GM23248 (cell line): ENCODE measurements at regions not wholly inside any gene's neighbourhood (a gene's known extent, or its start where the extent isn't known, plus 50 kb on each side); places are given as distances from the start of the nearest gene placed in this dataset.

Experiments
- EZH2 ChIP-seq: fragments of 200-600 bp; sonication (generic); IDR thresholded peaks from 2 replicates; pipeline ENCODE4 v1.6.1; 2018; ENCODE audit warnings: antibody characterized with exemption, mild to moderate bottlenecking; ENCODE audit not compliant: insufficient read depth, poor library complexity, severe bottlenecking
- EZH2phosphoT487 ChIP-seq: fragments of 200-600 bp; sonication (generic); IDR thresholded peaks from 2 replicates; pipeline ENCODE4 v1.6.1; 2018; ENCODE audit warnings: antibody characterized with exemption, moderate library complexity, mild to moderate bottlenecking, low read depth; ENCODE audit not compliant: insufficient read depth

DNA sequence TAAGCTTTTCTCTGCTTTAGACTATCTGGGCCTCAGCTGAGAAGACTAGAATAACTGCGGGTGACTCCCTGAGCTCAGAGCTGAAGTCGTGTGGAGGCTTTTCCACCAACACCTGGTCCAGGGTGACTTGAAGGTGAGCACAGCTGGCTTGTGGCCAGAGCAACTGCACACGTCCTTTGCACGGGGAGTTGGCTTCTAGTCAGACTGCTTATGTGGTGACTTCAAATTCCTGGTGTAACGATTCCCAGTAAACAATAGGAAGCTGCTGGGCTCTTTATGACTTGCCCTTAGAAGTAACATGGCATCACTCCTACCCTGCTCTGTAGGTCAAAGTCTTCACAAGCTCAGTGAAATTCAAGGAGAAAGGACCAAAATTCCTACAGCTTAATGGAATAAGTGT is 800.6 kb upstream of the CDH6 start:
- TF ChIP-seq EZH2phosphoT487: no peak
- TF ChIP-seq EZH2: no peak
